GM23338 (cell line): ENCODE measurements at regions not wholly inside any gene's neighbourhood (a gene's known extent, or its start where the extent isn't known, plus 50 kb on each side); places are given as distances from the start of the nearest gene placed in this dataset.

Experiments
- ATAC-seq: fragments of 200-7000 bp; cut with Tn5 transposase; 3 replicates; pipeline ENCODE4 v1.9.1; 2020
- DNase-seq: peaks from one replicate; pipeline ENCODE4 v3.0.0-alpha.2; 2015; ENCODE audit warnings: low spot score
- H2AFZ ChIP-seq: fragments of 200-600 bp; sonication (generic); 2 replicates; pipeline ENCODE4 v1.8.0; 2016; ENCODE audit warnings: antibody characterized with exemption, mild to moderate bottlenecking, moderate library complexity
- H3F3A ChIP-seq: fragments of 200-600 bp; sonication (generic); replicated peaks from 2 replicates; pipeline ENCODE4 v1.8.0; 2017; ENCODE audit warnings: antibody characterized with exemption, mixed run types, low read depth
- H3K27ac ChIP-seq: fragments of 200-600 bp; sonication (generic); 2 replicates; pipeline ENCODE4 v1.6.1; 2016; ENCODE audit warnings: low read depth
- H3K27me3 ChIP-seq: fragments of 200-600 bp; sonication (generic); 2 replicates; pipeline ENCODE4 v1.8.0; 2016; ENCODE audit warnings: mild to moderate bottlenecking, mixed run types, moderate library complexity; ENCODE audit not compliant: insufficient read depth
- H3K36me3 ChIP-seq: fragments of 200-600 bp; sonication (generic); 2 replicates; pipeline ENCODE4 v1.8.0; 2016; ENCODE audit warnings: mild to moderate bottlenecking; ENCODE audit not compliant: insufficient read depth
- H3K4me1 ChIP-seq: fragments of 200-600 bp; sonication (generic); 2 replicates; pipeline ENCODE4 v1.8.0; 2016; ENCODE audit warnings: mild to moderate bottlenecking, moderate library complexity; ENCODE audit not compliant: insufficient read depth
- H3K4me2 ChIP-seq: fragments of 200-600 bp; sonication (generic); 2 replicates; pipeline ENCODE4 v1.7.1; 2017; ENCODE audit warnings: mixed run types
- H3K4me3 ChIP-seq: fragments of 200-600 bp; sonication (generic); 2 replicates; pipeline ENCODE4 v1.6.1; 2016; ENCODE audit warnings: mixed run types
- H3K79me2 ChIP-seq: fragments of 200-600 bp; sonication (generic); replicated peaks from 2 replicates; pipeline ENCODE4 v1.8.0; 2017; ENCODE audit warnings: mild to moderate bottlenecking; ENCODE audit not compliant: insufficient read depth
- H3K9me2 ChIP-seq: fragments of 200-600 bp; sonication (generic); 2 replicates; pipeline ENCODE4 v1.8.0; 2017; ENCODE audit not compliant: insufficient read depth
- H4K20me1 ChIP-seq: fragments of 200-600 bp; sonication (generic); replicated peaks from 2 replicates; pipeline ENCODE4 v1.8.0; 2017; ENCODE audit warnings: mild to moderate bottlenecking; ENCODE audit not compliant: insufficient read depth
- H3K27ac Mint-ChIP-seq: 2 replicates; pipeline ENCODE4 v1.8.0; 2020; ENCODE audit warnings: inconsistent platforms, mild to moderate bottlenecking, moderate library complexity, mixed read lengths
- H3K27me3 Mint-ChIP-seq: 3 replicates; pipeline ENCODE4 v1.8.0; 2022; ENCODE audit warnings: low read depth, mild to moderate bottlenecking, moderate library complexity, mixed read lengths, inconsistent platforms; ENCODE audit not compliant: insufficient read depth, poor library complexity
- H3K36me3 Mint-ChIP-seq: 3 replicates; pipeline ENCODE4 v1.8.0; 2021; ENCODE audit warnings: low read depth, mild to moderate bottlenecking, inconsistent platforms, moderate library complexity, mixed read lengths
- H3K4me1 Mint-ChIP-seq: 3 replicates; pipeline ENCODE4 v1.8.0; 2020; ENCODE audit warnings: mild to moderate bottlenecking, inconsistent platforms, mixed read lengths
- H3K4me3 Mint-ChIP-seq: 3 replicates; pipeline ENCODE4 v1.8.0; 2021; ENCODE audit warnings: moderate library complexity, mild to moderate bottlenecking, inconsistent platforms, mixed read lengths
- H3K9me3 Mint-ChIP-seq: 3 replicates; pipeline ENCODE4 v1.8.0; 2020; ENCODE audit warnings: moderate library complexity, mild to moderate bottlenecking, inconsistent platforms, mixed read lengths
- CREB1 ChIP-seq: fragments of 250-450 bp; sonication (Bioruptor Pico); IDR thresholded peaks from 2 replicates; pipeline ENCODE4 v1.5.0; 2020; ENCODE audit warnings: low read depth, mild to moderate bottlenecking, moderate library complexity
- JUNB ChIP-seq: IDR thresholded peaks from one replicate; pipeline ENCODE4 v1.6.1; 2016; ENCODE audit warnings: antibody characterized with exemption; ENCODE audit not compliant: unreplicated experiment
- STAT1 ChIP-seq: IDR thresholded peaks from one replicate; pipeline ENCODE4 v1.6.1; 2016; ENCODE audit warnings: antibody characterized with exemption; ENCODE audit not compliant: unreplicated experiment
- ZNF331 ChIP-seq: fragments of 250-450 bp; sonication (Bioruptor Pico); IDR thresholded peaks from 2 replicates; pipeline ENCODE4 v1.5.0; 2020; ENCODE audit warnings: low read depth, mild to moderate bottlenecking, moderate library complexity
- TF ChIP-seq, protein P1 (sequence below): IDR thresholded peaks from one replicate; pipeline ENCODE4 v1.6.1; 2018; ENCODE audit warnings: antibody characterized with exemption; ENCODE audit not compliant: unreplicated experiment
- TF ChIP-seq, protein P2 (sequence below): IDR thresholded peaks from 2 replicates; pipeline ENCODE4 v1.6.1; 2016; ENCODE audit warnings: antibody characterized with exemption

DNA sequence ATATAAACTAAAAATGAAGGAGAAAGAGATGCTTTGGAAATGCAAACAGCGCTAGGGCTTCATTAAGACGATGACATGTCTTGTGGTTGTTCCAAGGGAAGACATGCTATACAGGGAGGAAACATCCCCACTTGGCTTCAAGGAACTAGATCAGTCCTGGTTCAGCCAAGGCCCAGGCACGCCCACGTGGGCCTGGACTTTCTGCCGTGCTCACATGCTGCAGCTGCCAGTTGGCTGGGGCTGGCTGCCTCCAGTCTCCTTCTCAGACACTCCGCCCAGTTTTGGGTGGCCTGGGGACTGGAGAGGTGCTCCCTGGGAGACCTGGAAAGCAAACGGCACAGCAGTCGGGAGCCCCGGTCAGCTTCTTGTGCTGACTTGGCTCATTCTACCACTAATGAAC lies 109.6 kb downstream of the GLI2 start:
- Histone ChIP-seq H3K79me2 (peaks cover 85% of the 10 kb centered on the region), H3K4me2 (no peak overlapping the region), H3K4me3 (no peak overlapping the region), H3K4me1 (no peaks in the 10 kb centered on the region; the same call in 1 of the 2 replicates), H3K9me2 (no peaks in the 10 kb centered on the region), H4K20me1 (peaks cover 45% of the 10 kb centered on the region), H3K27me3 (no peaks in the 10 kb centered on the region), H3K27ac (no peak overlapping the region), H2AFZ (no peak overlapping the region), H3F3A (no peaks in the 10 kb centered on the region), H3K36me3 (no peaks in the 10 kb centered on the region)
- Mint-ChIP-seq H3K27me3 (peaks cover 3% of the 10 kb centered on the region), H3K36me3 (peaks cover 21% of the 10 kb centered on the region), H3K4me3 (no peak overlapping the region), H3K9me3 (no peaks in the 10 kb centered on the region; the same call in 2 of the 3 replicates), H3K27ac (no peak overlapping the region), H3K4me1 (peaks cover 16% of the 10 kb centered on the region)
- no peak for ATAC-seq
- no peak for TF ChIP-seq ZNF331 (CRISPR knock-in tag)
- TF ChIP-seq, protein P1, sequence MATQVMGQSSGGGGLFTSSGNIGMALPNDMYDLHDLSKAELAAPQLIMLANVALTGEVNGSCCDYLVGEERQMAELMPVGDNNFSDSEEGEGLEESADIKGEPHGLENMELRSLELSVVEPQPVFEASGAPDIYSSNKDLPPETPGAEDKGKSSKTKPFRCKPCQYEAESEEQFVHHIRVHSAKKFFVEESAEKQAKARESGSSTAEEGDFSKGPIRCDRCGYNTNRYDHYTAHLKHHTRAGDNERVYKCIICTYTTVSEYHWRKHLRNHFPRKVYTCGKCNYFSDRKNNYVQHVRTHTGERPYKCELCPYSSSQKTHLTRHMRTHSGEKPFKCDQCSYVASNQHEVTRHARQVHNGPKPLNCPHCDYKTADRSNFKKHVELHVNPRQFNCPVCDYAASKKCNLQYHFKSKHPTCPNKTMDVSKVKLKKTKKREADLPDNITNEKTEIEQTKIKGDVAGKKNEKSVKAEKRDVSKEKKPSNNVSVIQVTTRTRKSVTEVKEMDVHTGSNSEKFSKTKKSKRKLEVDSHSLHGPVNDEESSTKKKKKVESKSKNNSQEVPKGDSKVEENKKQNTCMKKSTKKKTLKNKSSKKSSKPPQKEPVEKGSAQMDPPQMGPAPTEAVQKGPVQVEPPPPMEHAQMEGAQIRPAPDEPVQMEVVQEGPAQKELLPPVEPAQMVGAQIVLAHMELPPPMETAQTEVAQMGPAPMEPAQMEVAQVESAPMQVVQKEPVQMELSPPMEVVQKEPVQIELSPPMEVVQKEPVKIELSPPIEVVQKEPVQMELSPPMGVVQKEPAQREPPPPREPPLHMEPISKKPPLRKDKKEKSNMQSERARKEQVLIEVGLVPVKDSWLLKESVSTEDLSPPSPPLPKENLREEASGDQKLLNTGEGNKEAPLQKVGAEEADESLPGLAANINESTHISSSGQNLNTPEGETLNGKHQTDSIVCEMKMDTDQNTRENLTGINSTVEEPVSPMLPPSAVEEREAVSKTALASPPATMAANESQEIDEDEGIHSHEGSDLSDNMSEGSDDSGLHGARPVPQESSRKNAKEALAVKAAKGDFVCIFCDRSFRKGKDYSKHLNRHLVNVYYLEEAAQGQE = no peak
- TF ChIP-seq, protein P2, sequence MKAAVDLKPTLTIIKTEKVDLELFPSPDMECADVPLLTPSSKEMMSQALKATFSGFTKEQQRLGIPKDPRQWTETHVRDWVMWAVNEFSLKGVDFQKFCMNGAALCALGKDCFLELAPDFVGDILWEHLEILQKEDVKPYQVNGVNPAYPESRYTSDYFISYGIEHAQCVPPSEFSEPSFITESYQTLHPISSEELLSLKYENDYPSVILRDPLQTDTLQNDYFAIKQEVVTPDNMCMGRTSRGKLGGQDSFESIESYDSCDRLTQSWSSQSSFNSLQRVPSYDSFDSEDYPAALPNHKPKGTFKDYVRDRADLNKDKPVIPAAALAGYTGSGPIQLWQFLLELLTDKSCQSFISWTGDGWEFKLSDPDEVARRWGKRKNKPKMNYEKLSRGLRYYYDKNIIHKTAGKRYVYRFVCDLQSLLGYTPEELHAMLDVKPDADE = no peak
- TF ChIP-seq JUNB = no peak
- DNase-seq = no peak

DNA sequence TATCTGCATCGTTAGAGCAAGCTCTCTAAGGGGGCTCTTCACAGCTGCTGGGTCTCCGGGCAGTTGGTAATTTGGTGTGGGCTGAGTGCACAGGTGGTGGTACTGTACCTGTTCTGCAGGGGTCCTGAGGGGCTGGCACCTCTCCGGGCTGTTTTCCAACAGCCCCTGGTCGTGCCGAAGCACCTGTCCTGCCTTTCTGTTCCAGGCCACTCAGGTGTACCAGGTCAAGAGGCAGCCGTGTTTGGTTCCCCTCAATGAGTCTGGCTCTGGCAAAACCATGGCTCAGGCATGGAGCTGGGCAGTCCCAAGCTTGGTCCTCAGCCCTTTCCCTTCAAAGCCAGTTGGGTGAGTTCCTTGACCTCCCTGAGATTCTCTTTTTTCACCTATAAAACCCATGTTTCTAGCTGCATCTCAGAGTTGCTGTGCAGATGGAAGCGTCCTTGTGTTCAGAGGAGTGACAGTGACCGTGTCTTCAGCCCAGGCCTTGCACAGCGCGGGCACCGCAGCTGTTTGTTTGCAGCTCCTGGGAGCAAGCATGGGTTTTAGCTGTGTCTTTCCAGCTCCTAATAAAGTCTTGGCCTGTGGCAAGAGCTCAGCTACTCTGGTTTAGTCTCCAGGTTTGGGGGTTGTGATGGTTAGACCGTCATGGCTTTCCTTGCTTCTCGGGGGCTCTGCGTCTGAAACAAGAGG lies 110.9 kb downstream of the GLI2 start:
- 0 out of 2 replicates have a peak overlapping the region, but pooled peaks have one; percentile 43 for H3K4me2 ChIP-seq
- no peaks in the 10 kb centered on the region for H3K36me3 ChIP-seq
- no peaks in the 10 kb centered on the region for H3F3A ChIP-seq
- DNase-seq = no peak
- H3K27me3 ChIP-seq = no peaks in the 10 kb centered on the region
- H4K20me1 ChIP-seq = peaks cover 39% of the 10 kb centered on the region
- H2AFZ ChIP-seq = no peak overlapping the region
- H3K9me3 Mint-ChIP-seq = no peaks in the 10 kb centered on the region; the same call in 2 of the 3 replicates
- no peaks in the 10 kb centered on the region for H3K9me2 ChIP-seq
- H3K4me1 Mint-ChIP-seq = peaks cover 16% of the 10 kb centered on the region
- H3K36me3 Mint-ChIP-seq = peaks cover 21% of the 10 kb centered on the region
- H3K27ac Mint-ChIP-seq = no peak overlapping the region
- H3K4me1 ChIP-seq = no peaks in the 10 kb centered on the region; the same call in 1 of the 2 replicates
- no peak overlapping the region for H3K4me3 Mint-ChIP-seq
- no peak overlapping the region for H3K4me3 ChIP-seq
- ATAC-seq = no peak; the same call in 2 of the 3 replicates
- peaks cover 81% of the 10 kb centered on the region for H3K79me2 ChIP-seq
- no peak overlapping the region for H3K27ac ChIP-seq
- peaks cover 5% of the 10 kb centered on the region for H3K27me3 Mint-ChIP-seq
- TF ChIP-seq JUNB = no peak
- TF ChIP-seq, protein P1 = no peak
- TF ChIP-seq, protein P2 = no peak
- no peak for TF ChIP-seq STAT1
- no peak for TF ChIP-seq CREB1 (CRISPR knock-in tag)
